HG02588 (cell line): ENCODE measurements at regions not wholly inside any gene's neighbourhood (a gene's known extent, or its start where the extent isn't known, plus 50 kb on each side); places are given as distances from the start of the nearest gene placed in this dataset.
A peak's percentile ranks its signal among the peaks of the same experiment; 100 is the strongest.
"Not testable (repeated sequence)": the region's sequence is repeated elsewhere in the genome, so short reads cannot be mapped to it uniquely, and the experiment has no call there.

Experiments used
- ATAC-seq: cut with Tn5 transposase; IDR thresholded peaks from one replicate; pipeline ENCODE4 v1.9.1; 2021; ENCODE audit warnings: mild to moderate bottlenecking, moderate library complexity; ENCODE audit not compliant: unreplicated experiment

- ATAC-seq, result no peak
These were observed 164.0 kb upstream of the HEY2 start for GRCh38 chr6:125585470-125585869.

GRCh38 chr6:125586074-125586473 is 163.4 kb upstream of the HEY2 start:
- no peak for ATAC-seq

- no peak for ATAC-seq
These were observed 162.8 kb upstream of the HEY2 start for GRCh38 chr6:125586605-125587004.

GRCh38 chr6:125587666-125588632 is 161.5 kb upstream of the HEY2 start:
- no peak for ATAC-seq

GRCh38 chr6:125591796-125592195 is 157.6 kb upstream of the HEY2 start:
- ATAC-seq, result not testable (repeated sequence)

- ATAC-seq, result no peak
These were observed 155.7 kb upstream of the HEY2 start for GRCh38 chr6:125593746-125594145.

- ATAC-seq, result no peak
These were observed 153.4 kb upstream of the HEY2 start for GRCh38 chr6:125596020-125596419.

- peak; percentile 72 for ATAC-seq
These were observed 151.8 kb upstream of the HEY2 start for GRCh38 chr6:125597411-125598253.

- ATAC-seq, result no peak
These were observed 151.0 kb upstream of the HEY2 start for GRCh38 chr6:125598422-125598821.

- ATAC-seq, result no peak
These were observed 145.2 kb upstream of the HEY2 start for GRCh38 chr6:125604257-125604656.

- ATAC-seq, result no peak
These were observed 137.7 kb upstream of the HEY2 start for GRCh38 chr6:125611573-125612344.

GRCh38 chr6:125612345-125612846 is 137.0 kb upstream of the HEY2 start:
- no peak for ATAC-seq

- ATAC-seq, result no peak
These were observed 130.8 kb upstream of the HEY2 start for GRCh38 chr6:125618629-125619028.

GRCh38 chr6:125623085-125623484 is 126.3 kb upstream of the HEY2 start:
- ATAC-seq, result no peak

- ATAC-seq, result no peak
These were observed 118.3 kb upstream of the HEY2 start for GRCh38 chr6:125631165-125631564.

GRCh38 chr6:125636011-125636410 is 113.4 kb upstream of the HEY2 start:
- ATAC-seq, result not testable (repeated sequence)

GRCh38 chr6:125636671-125637070 is 112.8 kb upstream of the HEY2 start:
- no peak for ATAC-seq

- ATAC-seq, result no peak
These were observed 112.2 kb upstream of the HEY2 start for GRCh38 chr6:125637207-125637606.

GRCh38 chr6:125639466-125640020 is 109.9 kb upstream of the HEY2 start:
- no peak for ATAC-seq

GRCh38 chr6:125640441-125641150 is 108.8 kb upstream of the HEY2 start:
- ATAC-seq, result no peak
